ENCODE measurements at regions not wholly inside any gene's neighbourhood (a gene's known extent, or its start where the extent isn't known, plus 50 kb on each side); places are given as distances from the start of the nearest gene placed in this dataset.

DNA sequence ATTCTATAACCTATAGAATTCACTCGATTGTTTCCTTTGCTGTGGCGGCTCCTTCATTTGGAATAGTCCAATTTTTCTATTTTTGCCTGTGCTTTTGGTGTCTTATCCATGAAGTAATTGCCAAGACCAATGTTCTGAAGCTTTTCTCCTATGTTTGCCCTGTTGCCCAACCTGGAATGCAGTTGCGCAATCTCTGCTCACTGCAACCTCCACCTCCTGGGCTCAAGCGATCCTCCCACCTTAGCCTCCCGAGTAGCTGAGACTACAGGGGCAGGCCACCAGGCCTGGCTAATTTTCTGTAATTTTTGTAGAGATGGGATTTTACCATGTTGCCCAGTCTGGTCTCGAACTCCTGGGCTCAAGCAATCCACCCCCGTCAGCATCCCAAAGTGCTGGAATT lies 163.5 kb downstream of the OR2B2 start (continued):
- TF ChIP-seq, protein P1, sequence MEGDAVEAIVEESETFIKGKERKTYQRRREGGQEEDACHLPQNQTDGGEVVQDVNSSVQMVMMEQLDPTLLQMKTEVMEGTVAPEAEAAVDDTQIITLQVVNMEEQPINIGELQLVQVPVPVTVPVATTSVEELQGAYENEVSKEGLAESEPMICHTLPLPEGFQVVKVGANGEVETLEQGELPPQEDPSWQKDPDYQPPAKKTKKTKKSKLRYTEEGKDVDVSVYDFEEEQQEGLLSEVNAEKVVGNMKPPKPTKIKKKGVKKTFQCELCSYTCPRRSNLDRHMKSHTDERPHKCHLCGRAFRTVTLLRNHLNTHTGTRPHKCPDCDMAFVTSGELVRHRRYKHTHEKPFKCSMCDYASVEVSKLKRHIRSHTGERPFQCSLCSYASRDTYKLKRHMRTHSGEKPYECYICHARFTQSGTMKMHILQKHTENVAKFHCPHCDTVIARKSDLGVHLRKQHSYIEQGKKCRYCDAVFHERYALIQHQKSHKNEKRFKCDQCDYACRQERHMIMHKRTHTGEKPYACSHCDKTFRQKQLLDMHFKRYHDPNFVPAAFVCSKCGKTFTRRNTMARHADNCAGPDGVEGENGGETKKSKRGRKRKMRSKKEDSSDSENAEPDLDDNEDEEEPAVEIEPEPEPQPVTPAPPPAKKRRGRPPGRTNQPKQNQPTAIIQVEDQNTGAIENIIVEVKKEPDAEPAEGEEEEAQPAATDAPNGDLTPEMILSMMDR (CRISPR knock-in tag; IDR thresholded peaks at IDR 0.05), result no peak
- TF ChIP-seq ZNF274 (CRISPR knock-in tag; IDR thresholded peaks at IDR 0.05), result no peak
- no peak for TF ChIP-seq MZF1 (CRISPR knock-in tag; IDR thresholded peaks at IDR 0.05; ENCODE audit: borderline replicate concordance)
- TF ChIP-seq ZNF766 (CRISPR knock-in tag; IDR thresholded peaks at IDR 0.05; ENCODE audit: borderline replicate concordance), result no peak
- TF ChIP-seq ZNF224 (CRISPR knock-in tag; IDR thresholded peaks at IDR 0.05), result no peak
- no peak for TF ChIP-seq ZBTB7A (CRISPR knock-in tag; IDR thresholded peaks at IDR 0.05)
- TF ChIP-seq CEBPG (CRISPR knock-in tag; IDR thresholded peaks at IDR 0.05), result peak; percentile 96
- TF ChIP-seq ZNF136 (CRISPR knock-in tag; IDR thresholded peaks at IDR 0.05; ENCODE audit: low read depth), result no peak
- TF ChIP-seq RAD21 (CRISPR knock-in tag; IDR thresholded peaks at IDR 0.05), result no peak
- TF ChIP-seq, protein P2, sequence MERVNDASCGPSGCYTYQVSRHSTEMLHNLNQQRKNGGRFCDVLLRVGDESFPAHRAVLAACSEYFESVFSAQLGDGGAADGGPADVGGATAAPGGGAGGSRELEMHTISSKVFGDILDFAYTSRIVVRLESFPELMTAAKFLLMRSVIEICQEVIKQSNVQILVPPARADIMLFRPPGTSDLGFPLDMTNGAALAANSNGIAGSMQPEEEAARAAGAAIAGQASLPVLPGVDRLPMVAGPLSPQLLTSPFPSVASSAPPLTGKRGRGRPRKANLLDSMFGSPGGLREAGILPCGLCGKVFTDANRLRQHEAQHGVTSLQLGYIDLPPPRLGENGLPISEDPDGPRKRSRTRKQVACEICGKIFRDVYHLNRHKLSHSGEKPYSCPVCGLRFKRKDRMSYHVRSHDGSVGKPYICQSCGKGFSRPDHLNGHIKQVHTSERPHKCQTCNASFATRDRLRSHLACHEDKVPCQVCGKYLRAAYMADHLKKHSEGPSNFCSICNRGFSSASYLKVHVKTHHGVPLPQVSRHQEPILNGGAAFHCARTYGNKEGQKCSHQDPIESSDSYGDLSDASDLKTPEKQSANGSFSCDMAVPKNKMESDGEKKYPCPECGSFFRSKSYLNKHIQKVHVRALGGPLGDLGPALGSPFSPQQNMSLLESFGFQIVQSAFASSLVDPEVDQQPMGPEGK (CRISPR knock-in tag; IDR thresholded peaks at IDR 0.05), result no peak
- no peak for TF ChIP-seq SOX13 (IDR thresholded peaks at IDR 0.05)
- TF ChIP-seq SOX13 (CRISPR knock-in tag; conservative IDR thresholded peaks at IDR 0.05 in 1 of 2, IDR thresholded peaks at IDR 0.05 in 1 of 2), result no peak

All from HepG2 (cell line).